ENCODE measurements at regions not wholly inside any gene's neighbourhood (a gene's known extent, or its start where the extent isn't known, plus 50 kb on each side); places are given as distances from the start of the nearest gene placed in this dataset.
"Not testable (repeated sequence)": the region's sequence is repeated elsewhere in the genome, so short reads cannot be mapped to it uniquely, and the experiment has no call there.

DNA sequence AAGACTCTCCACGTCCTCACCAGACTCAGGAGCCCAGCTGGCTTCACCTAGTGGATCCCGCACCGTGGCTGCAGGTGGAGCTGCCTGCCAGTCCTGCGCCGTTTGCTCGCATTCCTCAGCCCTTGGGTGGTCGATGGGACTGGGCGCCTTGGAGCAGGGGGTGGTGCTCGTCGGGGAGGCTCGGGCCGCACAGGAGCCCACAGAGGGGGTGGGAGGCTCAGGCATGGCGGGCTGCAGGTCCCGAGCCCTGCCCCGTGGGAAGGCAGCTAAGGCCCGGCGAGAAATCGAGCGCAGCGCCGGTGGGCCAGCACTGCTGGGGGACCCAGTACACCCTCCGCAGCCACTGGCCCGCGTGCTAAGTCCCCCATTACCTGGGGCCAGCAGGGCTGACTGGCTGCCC is 76.9 kb upstream of the AMN1 start:
- not testable (repeated sequence) for H2BK5ac ChIP-seq (ENCODE audit: low read depth, low read length); H3K27ac ChIP-seq (ENCODE audit: low read depth, low read length); H3K4ac ChIP-seq (replicated peaks; ENCODE audit: insufficient read length, low read depth, low read length); H4K91ac ChIP-seq (replicated peaks; ENCODE audit: insufficient read length, low read length); FAIRE-seq; H2BK12ac ChIP-seq (ENCODE audit: low read depth, low read length); H4K8ac ChIP-seq (ENCODE audit: extremely low read depth, insufficient read depth, low read length); H3K56ac ChIP-seq (replicated peaks; ENCODE audit: insufficient read length, low read depth, low read length); H3K79me2 ChIP-seq (ENCODE audit: control insufficient read depth in 1 of 2, insufficient read depth in 2 of 2, low read length in 2 of 2); H2AK5ac ChIP-seq (ENCODE audit: low read depth, low read length); H2AFZ ChIP-seq (ENCODE audit: low read length); H3K36me3 ChIP-seq (ENCODE audit: control insufficient read depth in 2 of 4, insufficient read depth in 4 of 4, low read length in 3 of 4); H4K5ac ChIP-seq (ENCODE audit: insufficient read length, low read depth, low read length); H3K4me2 ChIP-seq (ENCODE audit: insufficient read depth in 1 of 2, low read depth in 2 of 2, low read length in 2 of 2); H3K23ac ChIP-seq (ENCODE audit: insufficient read length); H3K18ac ChIP-seq (ENCODE audit: extremely low read depth, low read length); H3K79me1 ChIP-seq (ENCODE audit: low read depth, low read length); H3K23me2 ChIP-seq (ENCODE audit: low read depth, low read length); H3K9me3 ChIP-seq (ENCODE audit: insufficient read depth in 2 of 2, low read depth in 1 of 2, low read length in 1 of 2); H2BK15ac ChIP-seq (ENCODE audit: low read length); H3K4me1 ChIP-seq (replicated peaks in 1 of 4; ENCODE audit: control insufficient read depth in 3 of 4, insufficient read depth in 4 of 4, low read length in 3 of 4); H3K4me3 ChIP-seq (ENCODE audit: extremely low read depth in 1 of 4, insufficient read depth in 2 of 4, low read depth in 3 of 4, low read length in 4 of 4); H3K14ac ChIP-seq (ENCODE audit: insufficient read length); DNase-seq (ENCODE audit: low read depth in 1 of 2, low spot score in 2 of 2); H4K20me1 ChIP-seq (replicated peaks in 1 of 2; ENCODE audit: control insufficient read depth in 1 of 2, insufficient read depth in 2 of 2, low read length in 2 of 2); H3K9ac ChIP-seq (replicated peaks in 1 of 4; ENCODE audit: extremely low read depth in 1 of 4, low read depth in 3 of 4, low read length in 3 of 4); H2BK20ac ChIP-seq (ENCODE audit: low read length); H2BK120ac ChIP-seq (replicated peaks; ENCODE audit: low read depth, low read length); H3K27me3 ChIP-seq (replicated peaks in 1 of 4; ENCODE audit: control insufficient read depth in 3 of 4, extremely low read depth in 1 of 4, insufficient read depth in 3 of 4, low read length in 3 of 4)
- POLR2A ChIA-PET (ENCODE audit: partially characterized antibody), result interaction anchor here (0.6 kb wide), 1 partner anchor 396 kb away, joined by 4 read pairs; no protein-coding TSS in a partner anchor
- CTCF ChIA-PET (ENCODE audit: partially characterized antibody), result interaction anchor here (0.6 to 1.6 kb wide), 3 partner anchors 15 to 128 kb away, joined by 3 to 4 read pairs (median 3); no protein-coding TSS in a partner anchor
- WGBS, 2 experiments (ENCODE audit: extremely low coverage in 1 of 2, insufficient coverage in 1 of 2, insufficient read length in 1 of 2, insufficient replicate concordance in 2 of 2, low coverage in 1 of 2, low lambda C conversion rate in 2 of 2, missing lambda C conversion rate in 1 of 2), result 92% methylated on average over 16 of the region's 24 CpGs; no CpG with 5 or more reads in 1 of the 2 experiments

DNA sequence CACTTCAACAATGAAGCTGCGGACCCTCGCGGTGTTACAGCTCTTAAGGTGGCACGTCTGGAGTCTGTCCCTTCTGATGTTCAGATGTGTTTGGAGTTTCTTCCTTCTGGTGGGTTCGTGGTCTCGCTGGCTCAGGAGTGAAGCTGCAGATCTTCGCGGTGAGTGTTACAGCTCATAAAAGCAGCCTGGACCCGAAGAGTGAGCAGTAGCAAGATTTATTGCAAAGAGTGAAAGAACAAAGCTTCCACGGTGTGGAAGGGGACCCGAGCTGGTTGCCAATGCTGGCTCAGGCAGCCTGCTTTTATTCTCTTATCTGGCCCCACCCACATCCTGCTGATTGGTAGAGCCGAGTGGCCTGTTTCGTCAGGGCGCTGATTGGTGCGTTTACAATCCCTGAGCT is 75.9 kb upstream of the AMN1 start:
- H3K79me1 ChIP-seq (ENCODE audit: low read depth, low read length); H3K9me3 ChIP-seq (ENCODE audit: insufficient read depth in 2 of 2, low read depth in 1 of 2, low read length in 1 of 2); H3K23ac ChIP-seq (ENCODE audit: insufficient read length); H3K4me2 ChIP-seq (ENCODE audit: insufficient read depth in 1 of 2, low read depth in 2 of 2, low read length in 2 of 2); DNase-seq (ENCODE audit: low read depth in 1 of 2, low spot score in 2 of 2); H2BK15ac ChIP-seq (ENCODE audit: low read length); H3K56ac ChIP-seq (replicated peaks; ENCODE audit: insufficient read length, low read depth, low read length); H3K23me2 ChIP-seq (ENCODE audit: low read depth, low read length); H3K9ac ChIP-seq (replicated peaks in 1 of 4; ENCODE audit: extremely low read depth in 1 of 4, low read depth in 3 of 4, low read length in 3 of 4); H4K5ac ChIP-seq (ENCODE audit: insufficient read length, low read depth, low read length); H2AFZ ChIP-seq (ENCODE audit: low read length); H2AK5ac ChIP-seq (ENCODE audit: low read depth, low read length); H2BK20ac ChIP-seq (ENCODE audit: low read length); H2BK5ac ChIP-seq (ENCODE audit: low read depth, low read length); POLR2A ChIA-PET (ENCODE audit: partially characterized antibody); H2BK120ac ChIP-seq (replicated peaks; ENCODE audit: low read depth, low read length); FAIRE-seq; H3K36me3 ChIP-seq (ENCODE audit: control insufficient read depth in 2 of 4, insufficient read depth in 4 of 4, low read length in 3 of 4); H4K91ac ChIP-seq (replicated peaks; ENCODE audit: insufficient read length, low read length); H4K20me1 ChIP-seq (replicated peaks in 1 of 2; ENCODE audit: control insufficient read depth in 1 of 2, insufficient read depth in 2 of 2, low read length in 2 of 2); H3K14ac ChIP-seq (ENCODE audit: insufficient read length); H3K4ac ChIP-seq (replicated peaks; ENCODE audit: insufficient read length, low read depth, low read length); H3K27me3 ChIP-seq (replicated peaks in 1 of 4; ENCODE audit: control insufficient read depth in 3 of 4, extremely low read depth in 1 of 4, insufficient read depth in 3 of 4, low read length in 3 of 4); H3K79me2 ChIP-seq (ENCODE audit: control insufficient read depth in 1 of 2, insufficient read depth in 2 of 2, low read length in 2 of 2); H3K27ac ChIP-seq (ENCODE audit: low read depth, low read length); H3K18ac ChIP-seq (ENCODE audit: extremely low read depth, low read length); H3K4me1 ChIP-seq (replicated peaks in 1 of 4; ENCODE audit: control insufficient read depth in 3 of 4, insufficient read depth in 4 of 4, low read length in 3 of 4); H3K4me3 ChIP-seq (ENCODE audit: extremely low read depth in 1 of 4, insufficient read depth in 2 of 4, low read depth in 3 of 4, low read length in 4 of 4); H2BK12ac ChIP-seq (ENCODE audit: low read depth, low read length); H4K8ac ChIP-seq (ENCODE audit: extremely low read depth, insufficient read depth, low read length): not testable (repeated sequence)
- CTCF ChIA-PET (ENCODE audit: partially characterized antibody), result interaction anchor here (1.1 to 1.6 kb wide), 2 partner anchors 14 to 29 kb away, joined by 3 to 4 read pairs; no protein-coding TSS in a partner anchor
- 88% methylated on average over 9 of the region's 15 CpGs; no CpG with 5 or more reads in 1 of the 2 experiments for WGBS, 2 experiments (ENCODE audit: extremely low coverage in 1 of 2, insufficient coverage in 1 of 2, insufficient read length in 1 of 2, insufficient replicate concordance in 2 of 2, low coverage in 1 of 2, low lambda C conversion rate in 2 of 2, missing lambda C conversion rate in 1 of 2)

Measured in H1 (cell line).